Psoas muscle (tissue), 7 donors: ENCODE measurements at regions not wholly inside any gene's neighbourhood (a gene's known extent, or its start where the extent isn't known, plus 50 kb on each side); places are given as distances from the start of the nearest gene placed in this dataset.
"Not testable (repeated sequence)": the region's sequence is repeated elsewhere in the genome, so short reads cannot be mapped to it uniquely, and the experiment has no call there.

ENCODE experiments used
- ATAC-seq, 4 donors: fragments of 200-7000 bp; cut with Tn5 transposase; one replicate each; pipeline ENCODE4 v1.9.1; 2020; ENCODE audit warnings: moderate library complexity in 3 of 4, mild to moderate bottlenecking in 2 of 4
- DNase-seq, 2 donors: peaks; one replicate each; pipeline ENCODE4 v3.0.0-alpha.2; 2020
- H3K27ac ChIP-seq: fragments of 200-600 bp; one replicate; pipeline ENCODE4 v1.8.0; 2022
- H3K27me3 ChIP-seq, 3 donors: fragments of 200-600 bp in 1 of 3; one replicate each; pipeline versions ENCODE4 v1.6.1 to v1.8.0; 2013 to 2022; ENCODE audit warnings: low read length in 2 of 3, mild to moderate bottlenecking in 2 of 3, moderate library complexity in 1 of 3; ENCODE audit not compliant: insufficient read depth in 3 of 3
- H3K36me3 ChIP-seq, 2 donors: fragments of 200-600 bp in 1 of 2; one replicate each; pipeline versions ENCODE4 v1.6.1 to v1.8.0; 2013 to 2022; ENCODE audit warnings: low read depth in 1 of 2, mild to moderate bottlenecking in 1 of 2, moderate library complexity in 1 of 2; ENCODE audit not compliant: insufficient read depth in 1 of 2
- H3K4me1 ChIP-seq: fragments of 200-600 bp; one replicate; pipeline ENCODE4 v1.8.0; 2022
- H3K4me3 ChIP-seq: fragments of 200-600 bp; one replicate; pipeline ENCODE4 v1.8.0; 2022; ENCODE audit warnings: mild to moderate bottlenecking
- H3K9me3 ChIP-seq: fragments of 200-600 bp; one replicate; pipeline ENCODE4 v1.8.0; 2022
- WGBS, 3 donors: extraction: QIAGEN DNeasy Blood & Tissue Kit; methylation state at CpG; one replicate each; pipeline versions ENCODE4 v1.1.6 to v1.1.7; 2013; 5-methylcytosine and 5-hydroxymethylcytosine counted together
- intact Hi-C, 2 donors: fragments of 100-400 bp; cut with DNase I; formaldehyde crosslinking; loops; one replicate each; pipeline versions ENCODE4 v1.11.0 to v1.14.2; 2022
- TF ChIP-seq, protein P1 (sequence below): fragments of 200-600 bp; IDR thresholded peaks from one replicate; pipeline ENCODE4 v1.8.0; 2022; ENCODE audit warnings: antibody characterized with exemption
- donor health status: healthy with polysubstance abuse.
- donor health status: DM: no; HTN: no; CAD: no; lungs with moderate emphysema.
- donor health status: Bipolar disorder and iron deficiency.
- donor health status: healthy.
- donor health status: DM: yes; HTN: yes; CAD: no.
- donor health status: DM: no; HTN: no; CAD: no.
- donor health status: DM: yes; HTN: yes; CAD: no.

DNA sequence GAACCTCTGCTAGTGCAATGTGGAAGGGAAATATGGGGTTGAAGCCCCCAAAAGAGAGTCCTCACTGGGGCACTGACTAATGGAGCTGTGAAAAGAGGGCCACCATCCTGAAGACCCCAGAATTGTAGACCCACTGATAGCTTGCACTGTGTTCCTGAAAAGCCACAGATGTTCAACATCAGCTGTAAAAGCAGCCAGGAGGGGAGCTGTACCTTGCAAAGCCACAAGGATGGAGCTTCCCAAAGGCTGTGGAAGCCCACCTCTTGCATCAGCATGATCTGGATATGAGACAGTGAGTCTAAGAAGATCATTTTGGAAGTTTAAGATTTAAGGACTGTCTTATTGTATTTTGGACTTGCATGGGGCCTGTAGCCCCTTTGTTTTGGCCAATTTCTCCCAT, 125.8 kb upstream of the TGFBR2 start:
- ATAC-seq (no peak), DNase-seq (no peak)
- no peaks in the 10 kb centered on the region for H3K36me3 ChIP-seq
- H3K27me3 ChIP-seq = no peaks in the 10 kb centered on the region
- H3K4me1 ChIP-seq = no peaks in the 10 kb centered on the region
- TF ChIP-seq, protein P1, sequence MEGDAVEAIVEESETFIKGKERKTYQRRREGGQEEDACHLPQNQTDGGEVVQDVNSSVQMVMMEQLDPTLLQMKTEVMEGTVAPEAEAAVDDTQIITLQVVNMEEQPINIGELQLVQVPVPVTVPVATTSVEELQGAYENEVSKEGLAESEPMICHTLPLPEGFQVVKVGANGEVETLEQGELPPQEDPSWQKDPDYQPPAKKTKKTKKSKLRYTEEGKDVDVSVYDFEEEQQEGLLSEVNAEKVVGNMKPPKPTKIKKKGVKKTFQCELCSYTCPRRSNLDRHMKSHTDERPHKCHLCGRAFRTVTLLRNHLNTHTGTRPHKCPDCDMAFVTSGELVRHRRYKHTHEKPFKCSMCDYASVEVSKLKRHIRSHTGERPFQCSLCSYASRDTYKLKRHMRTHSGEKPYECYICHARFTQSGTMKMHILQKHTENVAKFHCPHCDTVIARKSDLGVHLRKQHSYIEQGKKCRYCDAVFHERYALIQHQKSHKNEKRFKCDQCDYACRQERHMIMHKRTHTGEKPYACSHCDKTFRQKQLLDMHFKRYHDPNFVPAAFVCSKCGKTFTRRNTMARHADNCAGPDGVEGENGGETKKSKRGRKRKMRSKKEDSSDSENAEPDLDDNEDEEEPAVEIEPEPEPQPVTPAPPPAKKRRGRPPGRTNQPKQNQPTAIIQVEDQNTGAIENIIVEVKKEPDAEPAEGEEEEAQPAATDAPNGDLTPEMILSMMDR = no peak
- no peak overlapping the region for H3K4me3 ChIP-seq
- intact Hi-C loops = no loop called here
- no peaks in the 10 kb centered on the region for H3K9me3 ChIP-seq
- H3K27ac ChIP-seq = no peak overlapping the region

DNA sequence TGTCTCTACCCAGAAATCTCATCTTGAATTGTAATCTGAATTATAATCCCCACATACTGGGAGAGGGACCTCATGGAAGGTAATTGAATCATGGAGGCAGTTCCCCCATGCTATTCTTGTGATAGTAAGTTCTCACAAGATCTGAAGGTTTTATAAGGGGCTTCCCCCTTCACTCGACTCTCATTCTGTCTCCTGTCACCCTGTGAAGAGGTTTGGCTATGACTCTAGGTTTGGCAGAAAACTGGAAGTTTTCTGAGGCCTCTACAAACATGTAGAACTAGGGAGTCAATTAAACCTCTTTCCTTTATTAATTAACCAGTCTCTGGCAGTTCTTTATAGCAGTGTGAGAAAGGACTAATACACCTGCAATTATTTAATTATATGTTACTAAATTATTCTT, 125.2 kb upstream of the TGFBR2 start:
- no peak for DNase-seq
- 58 to 76% (median 69%) methylated on average over 1 of the region's 1 CpG for WGBS, 3 donors
- intact Hi-C loops = no loop called here
- Histone ChIP-seq H3K27ac (no peak overlapping the region), H3K36me3 (no peaks in the 10 kb centered on the region), H3K4me3 (no peak overlapping the region), H3K9me3 (no peaks in the 10 kb centered on the region), H3K4me1 (no peaks in the 10 kb centered on the region), H3K27me3 (no peaks in the 10 kb centered on the region)
- ATAC-seq = no peak
- TF ChIP-seq, protein P1 = no peak

DNA sequence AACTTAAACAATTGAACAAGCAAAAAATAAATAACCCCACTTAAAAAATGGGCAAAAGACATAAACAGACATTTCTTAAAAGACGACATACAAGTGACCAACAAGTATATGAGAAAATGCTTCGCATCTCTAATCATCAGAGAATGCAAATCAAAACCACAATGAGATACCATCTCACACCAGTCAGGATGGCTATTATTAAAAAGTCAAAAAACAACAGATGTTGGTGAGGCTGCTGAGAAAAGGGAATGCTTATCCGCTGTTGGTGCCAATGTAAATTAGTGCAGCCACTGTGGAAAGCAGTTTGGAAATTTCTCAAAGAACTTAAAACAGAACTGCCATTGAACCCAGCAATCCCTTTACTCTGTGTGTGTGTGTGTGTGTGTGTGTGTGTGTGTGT, 122.2 kb upstream of the TGFBR2 start:
- ATAC-seq, H3K36me3 ChIP-seq, intact Hi-C loops, H3K27me3 ChIP-seq, DNase-seq, H3K4me3 ChIP-seq, H3K27ac ChIP-seq, H3K4me1 ChIP-seq, H3K9me3 ChIP-seq: not testable (repeated sequence)
- WGBS, 3 donors = 61 to 75% (median 66%) methylated on average over 3 of the region's 3 CpGs

DNA sequence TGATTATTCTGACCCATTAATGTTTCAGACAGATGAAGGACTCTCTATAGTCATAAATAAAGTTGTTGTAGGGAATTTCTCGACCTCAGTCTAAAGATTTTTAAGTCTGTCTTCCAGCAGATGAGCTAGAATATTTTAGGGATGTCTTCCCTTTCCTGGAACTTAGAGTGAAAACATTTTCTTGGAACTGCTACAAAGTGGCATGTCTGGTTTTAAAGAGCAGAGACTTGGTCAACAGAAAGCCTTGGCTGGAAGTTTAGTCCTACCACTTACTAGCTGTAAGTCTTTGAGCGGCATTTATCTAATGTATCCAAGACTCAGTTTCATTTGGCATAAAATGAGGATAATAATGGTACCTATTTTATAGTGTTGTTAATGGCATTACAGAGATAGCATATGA, 120.0 kb upstream of the TGFBR2 start:
- ATAC-seq = no peak
- intact Hi-C loops = no loop called here
- H3K9me3 ChIP-seq = no peaks in the 10 kb centered on the region
- WGBS, 3 donors = 46 to 65% (median 48%) methylated on average over 2 of the region's 2 CpGs
- H3K4me3 ChIP-seq = no peak overlapping the region
- no peaks in the 10 kb centered on the region for H3K36me3 ChIP-seq
- no peaks in the 10 kb centered on the region for H3K27me3 ChIP-seq
- H3K27ac ChIP-seq = no peak overlapping the region
- H3K4me1 ChIP-seq = no peaks in the 10 kb centered on the region
- TF ChIP-seq, protein P1 = no peak
- no peak for DNase-seq

DNA sequence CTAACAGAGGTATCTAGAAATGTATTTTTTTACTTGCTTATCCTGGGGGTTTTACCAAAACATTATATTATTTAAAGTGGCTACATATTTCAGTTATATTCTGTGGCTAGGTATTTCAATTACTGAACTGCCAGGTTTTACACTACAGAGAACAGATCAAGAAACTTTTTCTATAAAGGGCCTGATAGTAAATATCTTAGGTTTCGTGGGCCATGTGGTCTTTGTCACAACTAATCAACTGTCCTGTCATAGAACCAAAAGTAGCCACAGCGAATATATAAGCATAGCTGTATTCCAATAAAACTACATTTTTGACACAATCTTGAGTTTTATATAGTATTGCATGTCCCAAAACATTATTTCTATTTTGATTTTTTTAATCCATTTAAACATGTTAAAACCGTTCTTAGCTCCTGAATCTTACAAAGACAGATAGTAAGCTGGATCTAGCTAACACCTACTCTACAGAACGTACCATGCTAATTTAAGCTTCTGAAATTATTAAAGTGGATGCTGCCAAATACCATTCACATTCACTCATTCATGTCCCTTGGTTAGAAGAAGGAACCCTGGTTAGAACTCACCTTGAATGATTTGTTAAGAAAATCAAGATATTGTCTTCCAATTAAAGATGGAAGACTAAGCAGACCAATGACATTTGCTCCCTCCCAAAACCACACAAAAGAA, 118.2 kb upstream of the TGFBR2 start:
- ATAC-seq = no peak
- intact Hi-C loops = no loop called here

More for the DNA sequence above, 118.2 kb upstream of the TGFBR2 start:
- TF ChIP-seq, protein P1 = no peak
- Histone ChIP-seq H3K36me3 (no peaks in the 10 kb centered on the region), H3K4me1 (no peaks in the 10 kb centered on the region), H3K27me3 (no peaks in the 10 kb centered on the region), H3K27ac (no peak overlapping the region), H3K4me3 (no peak overlapping the region), H3K9me3 (no peaks in the 10 kb centered on the region)
- WGBS, 3 donors = 93 to 99% (median 95%) methylated on average over 4 of the region's 4 CpGs
- DNase-seq = no peak
